GF-D8 (cell line): ENCODE measurements at regions not wholly inside any gene's neighbourhood (a gene's known extent, or its start where the extent isn't known, plus 50 kb on each side); places are given as distances from the start of the nearest gene placed in this dataset.

Experiments
- DNase-seq: peaks from one replicate; lab custom pipeline; 2025; lab: John Stamatoyannopoulos, UW

DNA sequence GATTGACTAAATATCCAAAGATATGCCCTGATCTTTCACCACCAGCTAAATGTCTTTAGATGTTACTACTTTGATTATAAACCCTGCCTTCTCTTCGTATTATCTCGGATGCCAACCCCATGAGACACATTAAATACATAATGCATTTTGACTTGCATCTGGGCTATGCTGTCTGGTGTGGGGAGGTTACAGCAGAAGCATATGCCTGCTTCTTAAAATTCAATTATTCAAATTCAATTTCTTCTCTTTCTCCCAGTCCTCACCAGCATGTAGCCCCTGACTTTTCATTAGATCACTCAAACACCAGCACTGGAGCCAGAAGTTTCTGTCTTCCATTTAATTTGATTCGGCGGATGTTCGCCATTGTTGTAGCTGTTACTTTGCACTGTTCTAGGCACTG is 360.7 kb upstream of the CAMK1G start:
- no peak for DNase-seq

DNA sequence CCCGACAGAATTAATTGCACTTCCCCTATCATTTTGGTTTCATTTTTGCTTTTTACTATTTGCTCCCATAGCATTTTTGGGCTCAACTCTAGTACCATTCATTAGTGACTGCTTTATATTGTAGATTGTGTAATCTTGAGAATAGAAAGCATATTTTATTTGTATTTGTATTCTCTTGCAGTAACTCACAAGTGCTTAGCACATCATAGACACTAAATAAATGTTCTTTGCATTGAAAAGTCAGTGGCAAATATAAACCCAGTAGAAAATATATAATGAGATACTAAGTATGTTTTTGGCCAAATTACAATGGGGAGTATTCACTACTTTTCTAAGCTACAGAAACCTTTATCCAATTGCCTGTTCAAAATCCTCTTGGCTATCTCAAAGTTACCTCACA is 359.7 kb upstream of the CAMK1G start:
- DNase-seq, result no peak

DNA sequence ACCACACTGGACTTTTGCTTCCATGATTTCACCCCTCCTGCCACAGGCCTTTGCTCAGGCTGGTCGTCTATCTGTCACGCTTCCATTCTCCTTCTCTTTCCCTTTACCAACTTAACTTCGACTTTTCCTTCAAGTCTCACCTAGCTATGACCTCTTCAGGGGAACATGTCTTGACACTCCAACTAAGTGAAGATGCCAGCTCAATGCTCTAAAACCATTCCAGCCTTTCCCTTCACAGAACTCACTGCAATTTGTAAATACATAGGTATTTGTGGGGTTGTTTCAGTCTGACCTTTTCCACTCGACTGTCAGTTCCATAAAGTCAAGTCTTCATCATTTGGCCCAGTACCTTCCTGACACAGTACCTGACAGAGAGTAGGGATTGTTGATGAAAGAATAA is 358.6 kb upstream of the CAMK1G start:
- DNase-seq, result no peak

DNA sequence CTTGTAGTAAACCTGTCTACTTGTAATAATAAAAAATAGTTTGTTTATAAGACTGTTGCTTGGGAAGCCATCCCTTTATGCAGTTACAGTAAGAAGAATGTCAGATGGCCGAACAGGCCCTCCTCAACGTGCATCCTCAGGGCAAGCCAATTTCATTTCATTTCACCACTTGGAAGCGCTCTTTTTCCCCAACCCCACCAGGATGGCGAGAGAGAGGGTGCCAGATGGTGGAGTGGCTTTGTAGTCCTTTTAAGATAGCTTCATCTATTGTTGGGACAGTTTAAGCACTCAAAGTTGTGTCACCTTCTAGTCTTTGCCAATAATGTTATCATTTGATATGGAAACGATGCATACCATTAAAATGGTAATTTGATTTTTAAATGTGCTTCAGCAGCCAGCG is 356.3 kb upstream of the CAMK1G start:
- no peak for DNase-seq

DNA sequence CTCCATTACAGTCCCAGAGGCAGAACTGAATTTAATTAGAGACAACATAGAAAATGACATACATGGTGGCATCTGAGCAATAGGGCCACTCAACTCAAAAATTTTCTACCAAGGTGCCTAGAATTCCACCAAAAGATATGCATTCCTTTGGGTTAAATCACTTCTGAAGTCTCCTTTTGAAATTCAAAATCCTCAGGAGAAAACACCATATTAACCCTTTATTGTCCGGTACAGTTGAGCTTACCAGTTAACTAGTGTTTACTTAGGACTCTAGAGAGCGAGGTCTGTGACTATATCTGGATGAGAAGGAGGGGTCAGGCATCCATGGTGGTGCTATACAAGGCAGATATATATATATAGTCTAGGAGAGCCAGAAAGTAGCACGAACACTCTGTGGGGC is 355.6 kb upstream of the CAMK1G start:
- no peak for DNase-seq

DNA sequence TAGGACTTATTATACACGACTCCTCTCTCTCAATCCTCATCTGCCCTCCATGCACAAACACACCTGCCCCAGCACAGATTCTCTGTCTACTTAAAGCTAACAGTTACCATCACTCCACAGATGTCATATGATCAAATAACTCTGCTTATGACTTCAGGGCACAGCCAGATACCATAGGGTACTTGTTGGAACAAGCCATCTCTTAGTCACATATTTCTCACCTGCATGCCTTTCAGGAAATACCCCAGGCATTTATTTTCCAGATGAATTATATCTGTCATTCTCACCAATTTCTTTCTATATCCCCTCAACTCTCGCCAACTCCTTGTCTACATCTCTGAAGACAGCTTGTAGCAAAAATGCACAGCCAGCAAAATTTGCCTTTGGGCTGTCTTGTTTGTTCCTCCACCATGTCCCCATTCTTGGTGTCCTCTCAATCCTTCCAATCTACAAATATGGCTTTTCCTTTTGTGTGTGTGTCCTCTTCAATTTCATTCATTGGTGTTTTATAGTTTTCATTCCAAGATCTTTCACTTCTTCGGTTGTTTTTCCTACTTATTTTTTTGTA is 353.9 kb upstream of the CAMK1G start:
- no peak for DNase-seq

DNA sequence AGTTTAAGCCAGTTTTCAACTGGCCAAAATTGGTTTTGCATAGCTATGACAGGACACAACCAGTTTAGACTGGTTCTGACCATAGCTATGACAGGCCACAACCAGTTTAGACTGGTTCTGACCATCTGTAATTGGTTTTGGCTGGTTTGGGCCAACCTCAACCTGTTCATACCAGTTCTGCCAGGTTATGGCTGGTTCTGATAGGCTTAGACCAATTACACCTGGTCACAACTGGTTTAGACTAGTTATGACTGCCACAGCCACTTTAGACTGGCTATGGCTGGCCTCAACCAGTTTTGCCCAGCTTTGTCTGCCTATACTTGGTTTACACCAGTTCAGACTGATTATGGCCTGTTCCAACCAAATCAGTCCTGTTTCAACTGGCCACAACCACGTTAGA is 353.2 kb upstream of the CAMK1G start:
- no peak for DNase-seq

DNA sequence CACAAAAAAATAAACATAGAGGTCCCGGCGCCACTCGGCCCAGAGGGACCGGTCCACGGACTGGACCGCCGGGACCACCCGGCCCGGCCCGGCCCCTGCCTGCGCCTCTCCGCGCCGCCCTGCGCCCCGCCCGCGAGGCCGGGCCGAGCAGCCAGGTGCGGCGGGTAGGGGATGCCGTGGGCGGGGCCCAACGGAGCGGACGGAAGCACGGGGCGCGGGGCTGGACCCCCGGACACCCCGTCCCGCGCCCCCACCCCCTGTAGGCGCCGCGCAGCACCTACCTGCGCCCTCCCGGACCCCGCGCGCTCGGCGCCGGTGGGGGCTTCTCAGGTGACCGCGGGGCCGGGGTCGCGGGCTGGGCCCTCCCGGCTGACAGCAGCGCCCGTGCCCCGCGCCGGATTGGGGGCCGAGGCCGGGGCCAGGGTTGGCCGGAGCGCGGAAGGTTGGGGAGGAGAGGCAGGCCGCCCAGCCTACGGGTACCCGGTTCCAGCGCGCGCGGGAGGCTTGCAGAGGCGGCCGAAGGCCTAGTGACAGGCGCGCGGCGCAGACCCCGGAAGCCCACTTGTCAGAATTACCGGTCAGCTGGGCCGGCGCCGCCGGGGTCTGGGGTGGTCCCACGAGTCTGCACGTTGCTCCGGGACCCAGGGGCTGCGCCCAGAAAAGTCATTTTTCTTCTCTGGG is 351.9 kb upstream of the CAMK1G start:
- DNase-seq, result no peak

DNA sequence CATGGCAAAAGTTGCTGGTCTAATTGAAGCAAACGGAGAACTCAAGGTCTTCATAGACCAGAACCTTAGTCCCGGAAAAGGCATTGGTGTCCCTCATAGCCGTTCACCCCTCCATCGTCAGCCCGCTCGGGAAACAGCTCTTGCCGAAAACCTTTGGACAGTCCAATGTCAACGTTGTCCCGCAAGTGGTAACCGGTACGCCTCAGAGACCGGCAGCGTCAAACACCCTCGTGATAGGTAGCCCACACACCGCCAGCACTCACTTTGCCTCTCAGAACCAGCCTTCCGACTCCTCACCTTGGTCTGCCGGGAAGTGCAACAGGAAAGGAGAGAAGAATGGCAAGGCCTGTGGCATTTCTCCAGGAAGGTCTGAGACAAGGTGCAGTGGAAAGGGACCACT is 351.3 kb upstream of the CAMK1G start:
- DNase-seq, result no peak

DNA sequence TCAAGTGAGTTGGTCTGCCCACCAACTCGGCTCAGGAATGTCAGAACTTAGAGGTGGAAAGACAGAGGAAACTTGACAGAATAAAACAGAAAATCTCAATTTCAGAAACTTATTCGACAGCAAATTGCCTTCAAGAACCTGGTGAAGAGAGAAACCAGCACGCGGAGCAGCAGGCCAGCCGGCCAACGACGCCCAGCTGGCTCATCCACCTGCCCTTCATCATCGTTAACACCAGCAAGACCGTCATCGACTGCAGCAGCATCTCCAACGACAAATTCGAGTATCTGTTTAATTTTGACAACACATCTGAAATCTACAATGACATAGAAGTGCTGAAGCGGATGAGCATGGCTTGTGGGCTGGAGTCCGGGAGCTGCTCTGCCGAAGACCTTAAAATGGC is 350.8 kb upstream of the CAMK1G start:
- no peak for DNase-seq

DNA sequence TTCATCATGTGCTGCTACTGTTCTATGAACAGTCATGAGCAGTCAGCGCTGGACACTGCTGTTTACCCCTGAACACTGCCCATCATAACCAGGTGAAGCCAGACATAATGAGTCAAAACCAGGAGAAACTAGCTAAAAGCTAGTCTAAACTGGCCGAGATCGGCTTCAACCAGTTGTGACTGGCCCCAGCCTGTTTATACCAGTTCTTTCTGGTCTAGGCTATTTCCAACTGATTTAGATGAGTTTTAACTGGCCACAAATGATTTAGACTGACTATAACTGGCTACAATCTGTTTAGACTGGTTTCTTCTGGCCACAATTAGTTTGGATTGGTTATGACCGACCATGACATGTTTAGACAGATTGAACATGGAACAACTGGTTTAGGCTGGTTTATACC is 348.3 kb upstream of the CAMK1G start:
- DNase-seq, result no peak

DNA sequence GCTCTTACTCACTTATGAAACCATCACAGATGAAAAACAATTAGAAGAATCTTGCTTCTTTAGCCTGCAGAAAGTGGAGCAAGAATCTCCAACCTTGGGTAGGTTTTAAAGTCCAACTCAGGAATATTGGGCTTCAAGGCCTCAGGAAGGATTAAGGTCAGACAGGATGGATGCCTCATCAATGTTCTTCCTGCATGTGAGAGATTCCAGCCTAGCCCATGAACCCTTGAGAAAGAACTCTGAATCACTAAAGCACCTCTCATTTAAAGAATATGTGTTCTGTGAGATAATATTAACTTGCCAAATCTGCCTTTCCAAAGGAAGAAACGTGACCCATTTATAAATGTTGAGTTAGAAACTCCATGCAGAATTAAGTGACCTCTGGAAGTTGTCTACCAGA is 345.2 kb upstream of the CAMK1G start:
- no peak for DNase-seq

DNA sequence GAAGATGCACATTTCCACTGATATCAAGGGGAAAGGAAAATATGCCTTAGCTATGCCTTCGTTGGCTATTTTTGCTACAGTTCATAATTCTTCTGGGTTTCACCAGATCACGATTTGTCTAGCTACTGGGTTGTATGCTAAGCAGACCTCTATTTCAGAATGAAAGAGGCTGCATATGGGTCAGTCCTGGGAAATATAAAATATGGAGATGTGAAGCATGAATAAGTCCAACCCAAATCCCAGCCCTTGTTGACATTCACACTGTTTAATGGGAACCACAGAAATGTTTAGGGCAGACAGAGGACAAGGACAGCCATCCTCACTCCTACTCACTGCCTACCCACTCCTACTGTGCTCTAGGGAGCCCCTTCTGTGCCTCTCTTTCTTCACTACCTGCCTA is 343.2 kb upstream of the CAMK1G start:
- DNase-seq, result no peak

DNA sequence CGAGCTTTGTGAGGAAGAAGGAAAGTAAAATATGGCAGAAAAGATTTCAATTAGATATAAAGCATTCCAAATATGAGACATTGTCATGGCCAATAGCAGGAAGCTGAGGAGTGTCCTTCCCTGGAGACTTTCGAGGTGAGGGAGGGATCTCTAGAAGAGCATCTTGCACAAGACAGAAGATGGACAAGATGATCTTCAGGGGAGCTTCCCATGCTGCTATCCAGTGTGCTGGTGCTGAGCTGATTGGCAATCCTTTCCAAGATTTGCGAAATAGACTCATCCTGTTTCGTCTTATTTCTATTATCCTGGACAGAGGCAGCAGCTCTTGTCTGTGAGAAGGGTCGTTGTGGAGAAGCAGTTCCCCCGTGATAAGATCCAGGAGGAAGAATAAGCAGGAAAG is 342.0 kb upstream of the CAMK1G start:
- DNase-seq, result no peak

DNA sequence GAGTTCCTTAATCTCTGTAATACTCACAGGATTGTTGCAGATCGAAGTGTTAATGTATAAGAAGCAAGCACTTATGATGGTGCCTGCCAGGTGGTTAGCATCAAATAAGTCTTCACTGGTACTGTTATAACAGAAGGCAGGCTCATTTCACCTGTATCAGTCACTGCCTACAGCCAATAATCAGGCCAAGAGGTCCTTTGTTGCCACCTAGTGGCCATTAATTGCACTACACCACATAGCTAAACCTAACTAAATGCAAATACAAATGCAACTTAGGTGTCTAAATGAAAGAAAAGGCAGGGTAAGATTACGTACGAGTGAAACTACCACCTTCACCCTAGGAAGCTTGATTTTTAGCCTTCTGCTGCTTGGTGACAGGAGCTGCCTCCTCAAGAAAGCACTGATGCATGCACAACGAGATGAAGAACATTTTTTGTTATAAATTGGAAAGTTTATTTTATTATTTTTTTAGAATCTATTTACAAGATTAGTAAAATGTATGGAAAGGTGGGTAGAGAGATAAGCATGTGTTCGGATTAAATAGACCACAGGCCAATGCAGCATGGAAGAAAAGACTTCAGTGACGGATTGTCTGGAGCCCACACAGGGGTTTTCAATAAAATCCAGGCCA is 334.8 kb upstream of the CAMK1G start:
- no peak for DNase-seq

DNA sequence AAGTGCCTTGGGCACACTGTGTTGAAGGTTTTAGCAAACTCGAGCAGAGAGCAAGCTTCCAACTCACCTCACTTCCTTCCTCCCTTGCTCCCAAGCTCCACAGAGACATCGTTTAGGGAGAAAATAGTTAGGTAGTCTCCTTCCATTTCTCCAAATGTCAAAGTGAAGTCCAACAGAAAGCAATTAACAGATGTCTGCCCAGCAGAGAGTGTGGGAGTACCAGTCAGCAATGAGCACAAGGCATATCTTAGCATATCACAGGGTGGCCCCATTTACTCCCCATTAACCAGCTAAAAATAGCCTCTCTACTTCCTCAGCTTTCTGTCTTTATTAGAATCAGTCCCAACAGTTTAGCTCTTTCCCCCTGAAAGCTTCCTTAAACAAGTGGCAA is 334.2 kb upstream of the CAMK1G start:
- no peak for DNase-seq

DNA sequence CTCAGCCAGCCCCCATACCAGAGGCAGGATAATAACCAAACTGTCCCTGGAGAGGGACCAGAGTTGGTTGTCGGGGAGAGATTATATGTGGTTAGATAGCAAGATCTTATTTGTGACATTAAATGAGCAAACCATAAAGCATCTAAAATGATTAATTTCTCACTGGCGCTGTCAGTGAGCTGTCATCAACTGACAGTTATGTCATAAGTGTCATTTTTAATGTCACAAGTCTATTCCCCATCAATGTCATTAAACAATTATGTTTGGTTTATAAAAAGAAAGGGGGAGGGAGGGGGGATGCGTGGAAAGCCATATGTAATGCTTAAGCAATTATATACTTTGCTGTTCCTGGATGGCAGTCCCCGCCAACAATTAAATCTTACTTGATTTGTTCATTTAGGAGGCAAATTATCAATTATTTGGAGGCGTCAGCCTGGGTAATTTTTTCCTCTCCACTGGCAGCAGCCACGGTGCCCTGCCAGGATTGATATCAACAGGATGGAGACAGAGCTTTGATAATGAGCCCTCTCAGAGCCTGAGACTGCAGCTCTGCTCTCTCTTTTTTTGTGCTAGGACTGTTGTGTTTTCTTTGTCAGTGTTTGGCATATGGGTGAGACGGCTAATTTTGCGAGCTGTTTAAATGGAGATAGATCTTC is 333.6 kb upstream of the CAMK1G start:
- DNase-seq, result no peak

DNA sequence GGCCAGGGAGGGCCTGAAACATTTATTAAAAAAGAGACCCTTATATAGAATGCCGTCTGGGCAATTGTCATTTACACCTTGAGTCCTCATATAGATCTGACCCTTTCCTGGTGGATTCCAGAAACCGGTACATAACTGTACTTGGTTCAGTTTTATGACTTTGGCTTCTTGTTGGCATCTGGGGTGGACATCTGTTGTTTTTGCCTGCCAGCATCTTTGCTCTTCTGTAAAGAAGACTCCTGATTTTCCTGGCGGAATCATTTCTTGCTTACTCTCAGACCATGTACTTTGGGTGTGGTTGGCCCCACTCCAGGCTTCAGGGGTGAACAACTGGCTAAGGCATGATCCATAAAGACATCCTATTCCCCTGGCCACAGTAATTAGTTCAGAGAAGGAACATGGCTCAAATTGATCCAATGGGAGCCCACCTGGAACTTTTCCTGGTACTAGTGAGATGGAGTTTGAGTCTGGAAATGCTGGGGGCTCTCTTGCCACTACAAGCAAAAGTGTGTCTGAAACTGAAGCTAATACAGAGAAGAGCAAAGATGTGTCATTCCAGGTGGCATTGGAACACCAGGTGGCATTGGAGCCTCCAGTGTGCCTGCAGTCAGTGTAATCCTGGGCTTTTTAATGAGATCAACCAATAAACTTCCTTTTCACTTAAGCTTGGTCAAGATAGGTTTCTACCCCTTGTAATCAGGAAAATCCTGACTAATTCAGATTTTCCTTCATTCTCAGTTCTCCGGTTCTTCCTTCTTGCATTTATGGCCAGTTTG is 332.5 kb upstream of the CAMK1G start:
- no peak for DNase-seq

DNA sequence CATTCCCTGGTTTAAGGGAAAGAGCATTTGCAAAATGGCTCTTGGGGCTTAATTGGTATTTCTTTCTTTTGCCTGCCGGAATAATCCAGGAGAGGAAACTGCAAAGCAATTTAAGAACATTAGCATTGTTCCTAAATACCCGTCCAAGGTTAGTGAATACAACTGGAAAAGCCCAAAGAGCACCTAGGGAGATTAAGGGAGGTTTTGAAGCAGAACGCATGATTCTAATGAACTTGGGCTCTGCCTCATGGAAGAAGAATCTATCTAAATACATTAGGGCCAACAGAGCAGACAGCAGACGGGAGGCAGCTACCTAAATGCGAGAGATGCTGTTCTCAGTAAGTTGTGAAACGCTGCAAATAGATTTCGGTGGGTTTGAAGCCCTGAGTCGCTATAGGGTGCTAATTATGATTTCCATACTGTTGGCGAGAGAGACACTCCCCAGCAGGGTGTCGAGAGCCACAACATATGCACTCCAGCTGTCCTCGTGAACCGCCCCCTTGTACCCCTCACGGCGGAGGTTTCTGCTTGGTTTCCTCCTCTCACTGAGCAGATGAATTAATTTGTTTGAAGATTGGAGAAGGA is 326.7 kb upstream of the CAMK1G start:
- DNase-seq, result no peak

DNA sequence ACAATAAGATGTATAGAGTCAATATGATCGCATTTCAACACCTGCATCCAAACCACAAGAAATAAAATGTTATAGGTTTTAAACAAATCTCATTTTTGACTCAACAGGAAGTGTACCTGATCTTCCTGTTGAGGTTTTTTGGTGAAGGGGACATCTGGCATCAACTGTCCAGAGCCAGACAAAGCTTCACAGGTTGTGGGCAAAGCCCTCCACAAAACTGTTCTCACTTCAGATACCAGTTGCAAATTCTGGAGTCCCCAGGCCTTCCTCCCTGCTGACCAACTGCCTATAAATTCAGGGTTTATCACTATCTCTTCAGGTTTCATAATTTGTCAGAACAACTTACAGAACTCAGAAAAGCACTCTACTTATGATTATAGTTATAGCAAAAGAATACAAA is 326.1 kb upstream of the CAMK1G start:
- DNase-seq, result no peak

DNA sequence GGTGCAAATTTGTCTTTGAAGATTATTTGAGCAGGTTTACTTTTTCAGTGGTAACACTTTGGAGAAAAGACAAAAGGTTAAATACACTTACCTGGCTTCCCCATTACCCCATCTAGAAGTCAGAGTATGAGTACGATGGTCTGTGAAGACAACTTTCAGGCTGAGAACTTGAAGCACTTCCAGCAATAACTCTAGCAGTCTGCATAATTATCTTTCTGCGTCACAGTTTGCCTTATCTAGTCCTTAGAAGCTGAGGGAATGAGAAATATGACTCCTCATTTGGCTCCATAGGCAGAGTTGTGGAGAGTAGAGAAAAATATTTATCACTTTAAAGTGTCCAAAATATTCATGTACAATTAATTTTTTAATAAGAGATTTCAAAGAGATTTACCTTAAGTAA is 323.4 kb upstream of the CAMK1G start:
- no peak for DNase-seq

DNA sequence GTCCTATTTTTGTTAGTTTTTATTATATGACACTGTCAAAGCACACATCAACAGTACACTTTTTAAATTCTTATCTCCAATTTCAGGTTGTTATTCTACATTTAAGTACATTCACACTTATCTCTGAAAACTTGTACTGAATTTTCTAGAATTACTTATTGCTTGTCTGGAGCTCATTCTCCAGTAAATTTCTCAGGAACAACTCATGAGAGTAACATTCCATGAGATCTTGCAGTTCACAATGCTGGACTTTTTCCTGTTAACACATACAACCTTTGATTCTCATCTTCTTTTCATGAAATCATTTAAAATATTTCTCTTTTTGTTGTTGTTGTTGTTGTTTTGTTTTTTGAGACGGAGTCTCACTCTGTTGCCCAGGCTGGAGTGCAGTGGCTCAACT is 320.9 kb upstream of the CAMK1G start:
- DNase-seq, result no peak
